Omental fat pad (tissue), 3 donors: ENCODE measurements at regions not wholly inside any gene's neighbourhood (a gene's known extent, or its start where the extent isn't known, plus 50 kb on each side); places are given as distances from the start of the nearest gene placed in this dataset.
A peak's percentile ranks its signal among the peaks of the same experiment; 100 is the strongest.
"Not testable (repeated sequence)": the region's sequence is repeated elsewhere in the genome, so short reads cannot be mapped to it uniquely, and the experiment has no call there.

ENCODE experiments used
- ATAC-seq: fragments of 150-250 bp; one replicate; pipeline ENCODE4 v1.9.1; 2016; ENCODE audit warnings: mild to moderate bottlenecking, moderate library complexity; ENCODE audit not compliant: low FRiP score
- DNase-seq: peaks from one replicate; pipeline ENCODE4 v3.0.0-alpha.2; 2019; ENCODE audit warnings: low spot score
- TF ChIP-seq, protein P1 (sequence below), 3 donors: fragments of 450-650 bp; IDR thresholded peaks; one replicate each; pipeline ENCODE4 v1.5.1; 2016 to 2017; ENCODE audit warnings: antibody characterized with exemption in 3 of 3, mild to moderate bottlenecking in 3 of 3, moderate library complexity in 2 of 3

DNA sequence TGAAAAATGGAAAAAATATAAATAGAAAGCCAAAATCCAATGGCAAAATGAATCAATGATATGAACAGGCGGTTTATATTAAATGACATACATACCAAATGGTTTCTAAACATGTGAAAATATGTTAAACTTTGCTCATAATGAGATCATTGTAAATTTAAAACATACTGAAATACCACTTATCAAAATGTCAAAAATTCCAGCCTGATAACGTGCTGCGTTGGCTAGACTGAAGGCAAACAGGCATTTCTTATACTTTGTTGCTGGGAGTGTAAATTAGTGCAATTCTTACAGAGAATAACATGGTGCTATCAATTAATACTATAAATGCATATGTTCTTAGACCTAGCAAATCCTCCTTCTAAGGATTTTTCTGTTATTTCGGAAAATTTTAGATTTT, 225.8 kb upstream of the FAM3C start:
- no peak for DNase-seq
- TF ChIP-seq, protein P1, sequence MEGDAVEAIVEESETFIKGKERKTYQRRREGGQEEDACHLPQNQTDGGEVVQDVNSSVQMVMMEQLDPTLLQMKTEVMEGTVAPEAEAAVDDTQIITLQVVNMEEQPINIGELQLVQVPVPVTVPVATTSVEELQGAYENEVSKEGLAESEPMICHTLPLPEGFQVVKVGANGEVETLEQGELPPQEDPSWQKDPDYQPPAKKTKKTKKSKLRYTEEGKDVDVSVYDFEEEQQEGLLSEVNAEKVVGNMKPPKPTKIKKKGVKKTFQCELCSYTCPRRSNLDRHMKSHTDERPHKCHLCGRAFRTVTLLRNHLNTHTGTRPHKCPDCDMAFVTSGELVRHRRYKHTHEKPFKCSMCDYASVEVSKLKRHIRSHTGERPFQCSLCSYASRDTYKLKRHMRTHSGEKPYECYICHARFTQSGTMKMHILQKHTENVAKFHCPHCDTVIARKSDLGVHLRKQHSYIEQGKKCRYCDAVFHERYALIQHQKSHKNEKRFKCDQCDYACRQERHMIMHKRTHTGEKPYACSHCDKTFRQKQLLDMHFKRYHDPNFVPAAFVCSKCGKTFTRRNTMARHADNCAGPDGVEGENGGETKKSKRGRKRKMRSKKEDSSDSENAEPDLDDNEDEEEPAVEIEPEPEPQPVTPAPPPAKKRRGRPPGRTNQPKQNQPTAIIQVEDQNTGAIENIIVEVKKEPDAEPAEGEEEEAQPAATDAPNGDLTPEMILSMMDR (IDR thresholded peaks at IDR 0.05), result no peak
- ATAC-seq, result no peak

DNA sequence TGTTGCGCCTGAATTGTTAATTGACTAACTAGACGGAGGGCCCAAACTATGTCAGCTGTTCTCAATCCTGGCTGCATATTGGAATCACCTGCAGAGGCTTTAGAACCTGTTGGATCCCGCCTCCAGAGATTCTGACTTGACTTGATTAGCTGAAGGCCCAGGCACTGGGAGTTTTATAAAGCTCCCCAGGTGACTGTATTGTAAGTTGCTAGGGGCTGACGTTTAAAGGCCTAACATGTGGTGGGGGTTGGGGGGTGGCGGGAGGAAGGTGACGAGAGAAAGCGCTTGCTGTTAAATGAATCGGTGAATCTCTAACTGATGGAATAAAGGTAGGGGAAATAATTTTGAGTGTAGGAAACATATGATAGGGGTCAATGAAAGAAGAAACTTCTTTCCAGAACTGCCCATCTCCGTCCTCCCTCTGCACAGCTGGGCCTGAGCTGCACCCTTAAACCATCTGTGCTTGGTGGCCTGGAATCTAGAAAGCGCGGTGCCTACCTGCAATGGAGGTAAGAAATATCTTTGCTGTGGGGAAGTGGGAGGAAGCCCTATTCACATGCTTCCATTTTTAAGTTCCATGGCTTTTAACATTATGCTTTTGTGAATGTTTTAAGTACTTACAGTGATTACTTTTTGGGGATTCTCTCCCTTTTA, 225.0 kb upstream of the FAM3C start:
- DNase-seq (no peak), ATAC-seq (peak; percentile 41)
- TF ChIP-seq, protein P1 (IDR thresholded peaks at IDR 0.05), result no peak

DNA sequence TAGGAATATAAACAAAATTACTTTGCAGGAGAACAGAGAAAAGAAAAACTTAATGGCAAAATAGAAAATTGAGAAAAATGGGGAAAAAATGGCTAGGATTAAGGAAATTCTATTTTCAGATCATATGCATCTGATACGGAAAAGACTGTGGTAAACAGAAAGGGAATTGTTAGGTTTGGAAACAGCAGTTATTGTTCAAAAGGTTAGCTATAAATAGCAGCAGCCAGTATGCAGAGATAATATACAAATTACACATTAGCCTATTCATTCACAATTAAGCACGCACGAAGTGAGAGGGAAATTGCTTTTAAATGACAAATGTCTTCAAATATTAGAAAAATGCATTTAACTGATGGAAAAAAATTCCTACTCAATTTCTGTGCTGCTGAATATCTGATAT, 224.1 kb upstream of the FAM3C start:
- ATAC-seq (no peak), DNase-seq (no peak)
- TF ChIP-seq, protein P1 (IDR thresholded peaks at IDR 0.05), result no peak

DNA sequence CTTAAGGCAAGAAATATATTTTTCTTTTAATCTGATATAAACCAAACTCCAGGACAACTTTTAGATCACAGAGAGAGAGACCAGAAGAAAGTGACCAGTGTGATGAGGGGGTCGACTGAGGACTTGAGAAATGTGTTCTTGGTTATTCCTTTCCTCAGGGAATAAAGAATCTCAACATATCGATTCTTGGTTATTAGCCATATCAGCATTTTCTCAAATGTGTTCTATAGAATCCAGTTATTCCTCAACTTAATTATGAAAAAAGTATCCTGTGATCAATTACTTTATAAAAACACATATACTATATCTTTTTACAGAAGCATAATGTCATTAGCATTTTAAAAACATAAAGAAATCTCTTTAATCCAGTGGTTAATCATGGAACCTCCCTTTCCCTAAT, 222.1 kb upstream of the FAM3C start:
- no peak for DNase-seq
- ATAC-seq, result no peak
- TF ChIP-seq, protein P1 (IDR thresholded peaks at IDR 0.05), result no peak

DNA sequence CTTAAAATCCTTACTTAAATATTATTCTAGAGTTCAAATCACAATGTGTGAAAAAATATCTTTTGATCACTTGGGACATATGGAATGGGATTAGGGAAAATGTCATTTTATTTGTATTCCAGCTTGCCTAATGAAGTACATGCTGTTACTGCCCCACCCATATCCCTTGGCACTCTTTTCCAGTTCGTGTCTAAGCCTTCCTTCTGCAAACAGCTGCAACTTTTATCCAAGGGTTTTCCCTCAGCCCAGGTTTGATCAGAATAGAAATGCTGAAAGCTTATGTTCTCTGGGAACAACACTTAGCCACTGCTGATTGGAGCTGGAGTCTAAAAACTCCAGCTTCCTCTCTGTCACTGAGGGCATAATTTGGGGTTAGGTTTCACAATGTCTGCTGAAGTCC, 214.1 kb upstream of the FAM3C start:
- no peak for ATAC-seq
- no peak for DNase-seq
- TF ChIP-seq, protein P1 (IDR thresholded peaks at IDR 0.05), result no peak

DNA sequence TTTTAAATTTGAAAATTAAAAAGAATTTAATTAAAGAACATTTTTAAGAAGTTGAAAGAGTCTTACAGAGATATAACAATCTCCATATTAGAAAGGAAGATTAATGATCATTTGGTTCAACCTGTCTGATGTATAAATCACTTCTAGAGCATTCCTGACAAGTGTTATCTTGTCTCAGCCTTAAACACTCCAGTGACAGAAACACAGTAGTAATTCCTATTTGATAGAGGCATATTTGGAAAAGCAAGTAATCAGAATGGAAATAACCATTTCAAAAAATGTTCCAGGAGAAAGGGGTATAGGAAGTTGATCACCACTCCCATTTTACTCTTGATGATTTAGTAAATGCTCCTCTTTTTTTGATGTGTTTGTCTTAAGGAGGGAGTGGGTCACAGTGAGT, 213.1 kb upstream of the FAM3C start:
- ATAC-seq, result no peak
- DNase-seq, result no peak
- TF ChIP-seq, protein P1 (IDR thresholded peaks at IDR 0.05), result no peak

DNA sequence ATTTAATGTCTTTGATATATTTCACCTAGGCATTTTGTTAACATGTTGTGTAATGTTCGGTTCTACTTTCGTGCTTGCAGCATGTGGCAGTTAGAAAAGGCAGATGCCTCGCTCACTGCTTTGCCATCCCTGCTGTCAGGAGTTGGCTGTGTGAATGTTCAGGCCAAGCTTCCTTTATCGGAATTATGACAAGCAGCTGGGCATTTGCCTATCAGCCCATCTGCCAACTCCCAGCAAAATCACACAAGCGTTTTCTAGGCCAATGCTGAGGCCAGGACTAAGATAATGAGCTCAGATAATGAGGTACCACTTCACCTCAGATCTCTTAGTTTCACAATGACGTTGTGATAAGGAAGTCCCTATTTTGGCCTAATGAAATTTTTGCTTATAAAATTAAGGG, 212.7 kb upstream of the FAM3C start:
- ATAC-seq (peak; percentile 14), DNase-seq (no peak)
- TF ChIP-seq, protein P1 (IDR thresholded peaks at IDR 0.05), result no peak

DNA sequence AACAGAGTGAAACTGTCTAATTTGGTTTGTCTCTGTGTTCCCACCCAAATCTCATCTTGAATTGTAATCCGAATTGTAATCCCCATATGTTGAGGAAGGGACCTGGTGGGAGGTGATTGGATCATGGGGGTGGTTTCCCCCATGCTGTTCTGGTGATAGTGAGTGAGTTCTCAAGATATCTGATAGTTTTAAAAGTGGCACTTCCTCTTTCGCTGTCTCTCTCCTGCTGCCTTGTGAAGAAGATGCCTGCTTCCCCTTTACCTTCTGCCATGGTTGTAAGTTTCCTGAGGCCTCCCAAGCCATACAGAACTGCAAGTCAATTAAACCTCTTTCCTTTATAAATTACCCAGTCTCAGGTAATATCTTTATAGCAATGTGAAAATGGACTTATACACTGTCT, 212.1 kb upstream of the FAM3C start:
- ATAC-seq, DNase-seq: not testable (repeated sequence)
